DMS79 (cell line): ENCODE measurements at regions not wholly inside any gene's neighbourhood (a gene's known extent, or its start where the extent isn't known, plus 50 kb on each side); places are given as distances from the start of the nearest gene placed in this dataset.
"Not testable (repeated sequence)": the region's sequence is repeated elsewhere in the genome, so short reads cannot be mapped to it uniquely, and the experiment has no call there.

Experiments used
- DNase-seq: peaks from one replicate; lab custom pipeline; 2025; lab: John Stamatoyannopoulos, UW

DNA sequence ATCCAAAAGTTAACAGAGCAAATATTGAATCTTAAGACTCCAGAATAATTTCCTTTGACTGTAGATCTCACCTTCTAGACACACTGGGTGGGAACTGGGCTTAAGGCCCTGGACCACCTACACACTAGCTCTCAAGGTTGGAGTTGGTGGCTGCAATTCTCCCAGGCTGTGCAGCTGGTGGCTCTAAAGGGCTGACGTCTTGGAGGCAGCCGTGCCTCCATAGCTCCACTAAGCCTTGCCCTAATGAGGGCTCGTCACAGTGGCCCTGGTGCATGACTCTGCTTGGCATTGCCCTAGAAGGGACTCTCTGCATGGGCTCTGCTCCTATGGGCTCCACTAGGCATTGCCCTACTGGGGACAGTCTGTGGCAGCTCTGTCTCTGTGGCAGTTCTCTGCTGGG is 1005.2 kb downstream of the CCSER2 start:
- no peak for DNase-seq

DNA sequence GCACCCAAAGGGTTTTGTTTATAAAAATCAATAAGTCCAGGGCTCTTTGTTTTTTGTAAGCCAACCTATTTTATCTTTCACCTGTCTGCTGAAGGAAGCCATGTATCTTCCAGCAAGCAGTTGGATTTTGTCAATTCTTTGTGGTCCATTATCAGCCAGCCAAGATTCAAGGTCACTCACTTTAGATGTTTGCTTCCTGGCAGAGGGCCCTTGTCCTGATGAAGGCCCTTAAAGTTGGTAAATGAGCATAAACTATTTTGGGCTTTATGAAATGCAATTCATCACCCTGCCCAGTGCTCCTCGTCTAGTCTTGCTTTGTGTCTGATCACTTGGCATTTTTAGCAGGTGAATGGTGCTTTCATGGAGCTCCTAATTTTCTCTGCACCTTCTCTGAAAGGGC is 1004.2 kb downstream of the GRID1 start:
- DNase-seq = no peak

DNA sequence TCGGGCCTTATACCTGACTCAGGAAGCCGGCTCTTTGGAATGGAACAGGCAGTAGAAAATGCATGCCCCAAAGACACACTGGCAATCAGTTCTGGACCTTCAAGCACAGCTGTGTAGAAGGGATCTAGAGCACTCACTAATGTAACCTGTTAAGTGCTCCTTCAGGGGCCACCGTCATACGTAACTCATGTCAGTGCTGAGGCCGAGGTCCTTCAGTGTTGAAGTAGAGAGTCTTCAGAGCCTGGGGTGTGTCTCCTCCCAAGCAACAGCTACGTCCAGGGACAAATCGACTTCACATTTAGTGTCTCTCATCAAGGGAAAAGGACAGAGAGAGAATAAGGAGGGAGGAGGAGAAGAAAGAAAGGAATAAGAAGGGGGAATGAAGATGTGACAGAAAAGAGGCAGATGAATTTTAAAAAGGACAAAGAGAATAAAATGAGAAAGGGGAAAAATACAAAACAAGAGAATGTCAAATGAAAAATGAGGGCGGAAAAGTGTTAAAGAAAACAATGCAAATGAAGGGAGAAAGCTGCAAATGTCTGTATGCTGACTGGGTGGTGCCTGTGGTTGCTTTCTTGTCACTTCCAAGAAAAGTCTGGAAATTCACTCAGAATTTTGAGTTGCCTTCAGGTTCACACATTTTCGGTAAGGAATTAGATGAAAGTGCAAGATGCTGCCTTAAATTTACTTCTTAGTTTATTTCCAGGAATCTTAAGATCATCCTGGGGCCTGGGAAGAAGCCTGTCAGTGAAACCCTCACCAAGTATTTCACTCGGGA is 989.4 kb downstream of the GRID1 start:
- DNase-seq = no peak

- DNase-seq = no peak
Observed at GRCh38 chr10:85379338-85379737, 987.3 kb downstream of the GRID1 start.

GRCh38 chr10:85400981-85401695 is 965.5 kb downstream of the GRID1 start:
- no peak for DNase-seq

DNA sequence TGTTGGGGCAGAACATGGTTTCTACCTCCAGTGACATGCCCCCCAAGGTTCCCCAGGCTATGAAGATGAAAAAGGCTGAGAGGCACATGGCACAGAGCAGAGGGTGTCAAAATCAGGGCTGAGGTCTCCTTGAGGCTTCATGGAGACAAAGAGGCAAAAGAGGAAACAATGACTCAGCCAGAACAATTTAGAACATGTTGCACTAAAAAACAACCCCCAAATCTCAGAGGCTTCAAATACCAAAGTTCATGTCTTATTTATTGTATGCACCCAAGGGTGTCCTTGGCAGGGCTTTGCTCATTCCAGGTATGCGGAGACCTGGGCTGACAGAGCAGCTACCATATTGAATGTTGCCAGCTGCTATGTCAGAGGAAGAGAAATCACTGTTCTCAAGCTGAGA is 964.1 kb downstream of the GRID1 start:
- DNase-seq = no peak

- DNase-seq = no peak
Observed at GRCh38 chr10:85407088-85407487, 959.5 kb downstream of the GRID1 start.

DNA sequence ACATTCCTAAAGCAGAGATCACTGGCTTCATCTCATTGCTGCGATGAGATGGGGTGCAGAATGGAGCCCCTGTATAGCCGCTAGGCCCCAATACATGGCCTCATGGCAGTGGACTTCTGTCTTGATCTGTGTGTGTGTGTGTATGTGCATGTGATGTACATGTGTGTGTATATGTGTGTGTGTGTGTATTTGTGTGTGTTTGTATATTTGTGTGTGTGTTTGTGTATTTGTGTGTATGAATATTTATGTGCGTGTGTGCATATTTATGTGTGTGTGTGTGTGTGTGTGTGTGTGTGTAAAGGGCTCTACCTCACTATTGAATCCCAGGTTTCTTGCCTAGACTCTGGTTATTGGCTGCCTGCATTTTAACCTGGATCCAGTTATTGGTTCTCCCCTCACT is 958.2 kb downstream of the GRID1 start:
- DNase-seq = no peak

DNA sequence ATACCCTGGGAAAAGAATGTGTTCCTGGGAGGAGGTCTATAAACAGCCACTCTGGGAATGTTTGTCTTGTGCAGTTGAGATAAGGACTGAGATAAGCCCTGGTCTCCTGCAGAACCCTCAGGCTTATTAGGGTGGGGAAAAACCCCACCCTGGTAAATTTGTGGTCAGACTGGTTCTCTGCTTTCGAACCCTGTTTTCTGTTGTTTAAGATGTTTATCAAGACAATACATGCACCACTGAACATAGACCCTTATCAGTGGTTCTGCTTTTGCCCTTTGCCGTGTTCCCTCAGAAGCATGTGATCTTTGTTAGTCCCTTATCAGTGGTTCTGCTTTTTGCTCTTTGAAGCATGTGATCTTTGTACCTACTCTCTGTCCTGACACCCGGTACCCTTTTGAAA is 956.0 kb downstream of the GRID1 start:
- DNase-seq = not testable (repeated sequence)

GRCh38 chr10:85413570-85413969 is 953.0 kb downstream of the GRID1 start:
- DNase-seq = no peak

- no peak for DNase-seq
Observed at GRCh38 chr10:85420501-85421191, 945.9 kb downstream of the GRID1 start.

- DNase-seq = no peak
Observed at GRCh38 chr10:85421421-85421820, 945.2 kb downstream of the GRID1 start.

- DNase-seq = no peak
Observed at GRCh38 chr10:85429126-85429525, 937.5 kb downstream of the GRID1 start.

- DNase-seq = no peak
Observed at GRCh38 chr10:85430991-85431390, 935.6 kb downstream of the GRID1 start.

DNA sequence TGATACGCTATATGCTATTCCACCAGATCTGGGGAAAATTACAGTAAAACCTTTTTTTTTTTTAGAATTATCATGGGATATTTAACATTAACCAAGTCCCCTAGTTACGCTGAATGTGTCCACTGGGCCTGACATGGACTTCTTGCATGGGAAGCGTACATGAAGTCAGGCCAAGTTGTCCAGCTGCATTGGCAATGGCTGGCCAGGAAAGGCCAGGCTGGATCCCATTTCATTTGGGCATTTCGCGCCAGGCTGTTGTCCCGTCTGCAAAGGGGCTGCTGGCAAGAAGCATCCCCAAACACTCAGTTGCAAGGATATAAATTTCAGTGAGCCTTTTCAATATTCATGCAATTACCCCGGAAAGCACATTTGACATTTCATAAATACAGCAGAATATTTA is 933.3 kb downstream of the GRID1 start:
- no peak for DNase-seq

- no peak for DNase-seq
Observed at GRCh38 chr10:85444868-85445267, 921.7 kb downstream of the GRID1 start.

DNA sequence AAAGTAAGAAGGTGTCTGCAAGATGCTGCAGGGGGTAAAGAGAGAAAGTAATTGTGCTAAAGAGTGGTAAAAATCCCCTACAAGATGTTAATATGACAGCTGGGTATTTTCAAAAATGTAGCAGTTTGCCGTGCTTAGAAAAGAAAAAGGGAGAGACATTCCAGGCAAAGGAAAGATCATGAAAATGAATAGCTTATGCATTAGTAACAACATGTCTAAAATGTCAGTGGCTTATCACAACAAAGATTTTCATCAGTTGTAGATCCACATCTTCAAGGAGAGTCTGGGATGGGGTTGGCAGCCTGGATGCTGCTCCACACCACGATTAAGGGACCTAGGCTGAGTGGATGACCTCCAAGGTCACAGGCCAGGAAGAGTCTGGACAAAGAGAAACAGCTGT is 920.9 kb downstream of the GRID1 start:
- no peak for DNase-seq

DNA sequence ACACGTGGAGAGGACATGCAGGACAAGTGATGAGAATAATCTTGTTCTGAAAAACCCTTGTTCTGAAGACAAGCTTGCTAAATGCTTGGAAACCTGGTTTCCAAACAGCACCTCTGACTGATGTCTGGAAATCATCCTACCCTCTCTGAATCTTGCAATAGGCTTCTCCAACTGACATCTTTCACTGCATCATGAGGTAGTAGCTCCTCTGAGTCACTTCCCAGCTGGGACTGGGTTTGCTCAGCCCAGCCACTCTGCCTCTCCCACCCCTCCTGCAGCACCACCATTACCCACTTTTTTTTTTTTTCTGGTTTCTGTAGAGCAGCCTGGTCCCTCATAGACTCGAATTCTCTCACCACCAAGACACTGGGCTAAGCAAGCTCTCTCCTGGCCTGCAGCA is 919.8 kb downstream of the GRID1 start:
- DNase-seq = no peak

GRCh38 chr10:85447690-85448089 is 918.9 kb downstream of the GRID1 start:
- DNase-seq = no peak

DNA sequence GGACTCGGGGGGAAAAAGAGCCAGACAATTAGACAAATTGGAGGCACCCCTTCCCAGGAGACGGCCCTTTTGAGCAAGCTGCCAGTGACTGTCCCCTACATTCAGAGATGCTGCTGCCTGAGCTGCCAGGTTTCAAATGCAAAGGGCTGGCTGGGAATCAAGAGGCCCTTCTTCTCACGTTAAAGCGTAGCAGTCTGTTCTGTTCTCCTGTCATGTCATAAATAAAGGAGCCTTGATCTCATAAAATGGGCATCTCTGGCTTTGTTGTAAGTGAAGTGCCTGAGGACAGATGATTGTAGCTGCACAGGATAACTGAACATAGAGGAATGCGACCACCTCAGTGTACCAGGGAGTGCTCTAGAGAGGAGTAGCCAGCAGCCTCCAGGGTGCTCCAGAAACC is 917.9 kb downstream of the GRID1 start:
- DNase-seq = no peak

- no peak for DNase-seq
Observed at GRCh38 chr10:85454386-85454785, 912.2 kb downstream of the GRID1 start.

GRCh38 chr10:85457191-85457590 is 909.4 kb downstream of the GRID1 start:
- DNase-seq = no peak

DNA sequence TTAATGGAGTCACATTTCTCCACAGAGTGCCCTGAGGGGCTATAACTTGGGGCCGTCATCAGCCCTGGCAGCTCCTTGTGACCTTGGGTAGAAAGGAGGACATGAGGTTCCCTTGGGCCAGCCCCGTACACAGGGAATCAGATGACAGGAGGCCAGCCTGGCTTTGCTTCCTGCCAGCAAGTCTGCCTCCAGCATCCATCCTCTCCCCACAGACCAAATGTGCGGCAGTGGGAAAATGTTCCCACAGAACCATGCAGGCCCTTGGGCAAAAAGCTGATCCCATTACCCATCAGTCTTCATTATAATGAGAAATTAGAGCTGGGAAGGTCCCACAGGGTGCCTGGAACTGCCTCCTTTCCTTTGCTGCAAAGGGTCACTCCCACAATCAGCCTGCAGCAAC is 908.3 kb downstream of the GRID1 start:
- no peak for DNase-seq
